GM12891 (cell line): ENCODE measurements at regions not wholly inside any gene's neighbourhood (a gene's known extent, or its start where the extent isn't known, plus 50 kb on each side); places are given as distances from the start of the nearest gene placed in this dataset.

Experiments used
- POLR2AphosphoS5 ChIP-seq: IDR thresholded peaks from 2 replicates; pipeline ENCODE4 v1.6.1; 2011; ENCODE audit warnings: low read depth, low read length, control low read depth
- SPI1 ChIP-seq: IDR thresholded peaks from 2 replicates; pipeline ENCODE4 v1.6.1; 2011; ENCODE audit warnings: low read depth, low read length, control low read depth

DNA sequence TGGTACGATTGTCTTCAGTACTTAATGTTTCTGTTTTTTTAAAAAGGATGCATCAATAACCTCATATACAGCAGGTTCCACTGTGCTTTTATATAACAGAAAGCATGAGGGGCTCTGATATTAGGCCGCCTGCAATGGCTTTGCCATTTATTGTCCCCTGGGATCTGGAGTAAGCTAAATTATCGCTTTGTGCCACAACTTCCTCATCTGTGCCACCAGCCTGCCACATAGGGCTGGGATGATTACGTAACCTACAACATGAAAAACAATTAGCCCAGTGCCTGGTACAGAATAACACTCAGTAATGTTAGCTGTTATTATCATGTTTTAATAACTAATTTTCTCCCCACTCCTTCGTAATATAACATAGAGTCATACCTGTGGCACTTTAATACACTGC, 65.5 kb upstream of the TRIM2 start:
- no peak for TF ChIP-seq POLR2AphosphoS5
- no peak for TF ChIP-seq SPI1
